IPS-NIHi11 (cell line): ENCODE measurements at regions not wholly inside any gene's neighbourhood (a gene's known extent, or its start where the extent isn't known, plus 50 kb on each side); places are given as distances from the start of the nearest gene placed in this dataset.
A peak's percentile ranks its signal among the peaks of the same experiment; 100 is the strongest.

Source experiments
- DNase-seq: peaks from one replicate; pipeline ENCODE4 v3.0.0; 2012; ENCODE audit warnings: mixed read lengths, low spot score

- no peak for DNase-seq
Observed at GRCh38 chr2:204109681-204110080, 173.1 kb downstream of the ICOS start.

- DNase-seq, result no peak
Observed at GRCh38 chr2:204110338-204110741, 173.8 kb downstream of the ICOS start.

- no peak for DNase-seq
Observed at GRCh38 chr2:204110751-204111516, 174.4 kb downstream of the ICOS start.

- no peak for DNase-seq
Observed at GRCh38 chr2:204112084-204112770, 175.7 kb downstream of the ICOS start.

GRCh38 chr2:204114295-204115136 lies 178.0 kb downstream of the ICOS start:
- no peak for DNase-seq

- DNase-seq, result no peak
Observed at GRCh38 chr2:204115137-204116056, 178.8 kb downstream of the ICOS start.

- DNase-seq, result no peak
Observed at GRCh38 chr2:204116159-204116792, 179.7 kb downstream of the ICOS start.

- no peak for DNase-seq
Observed at GRCh38 chr2:204122425-204122824, 185.9 kb downstream of the ICOS start.

GRCh38 chr2:204124140-204124750 lies 187.7 kb downstream of the ICOS start:
- no peak for DNase-seq

- no peak for DNase-seq
Observed at GRCh38 chr2:204126705-204127104, 190.1 kb downstream of the ICOS start.

GRCh38 chr2:204127238-204127637 lies 190.7 kb downstream of the ICOS start:
- peak; percentile 30 for DNase-seq

- no peak for DNase-seq
Observed at GRCh38 chr2:204129591-204130294, 193.2 kb downstream of the ICOS start.

GRCh38 chr2:204131621-204132020 lies 195.1 kb downstream of the ICOS start:
- no peak for DNase-seq

- DNase-seq, result no peak
Observed at GRCh38 chr2:204133476-204133875, 196.9 kb downstream of the ICOS start.

GRCh38 chr2:204134421-204134820 lies 197.9 kb downstream of the ICOS start:
- no peak for DNase-seq

GRCh38 chr2:204135752-204136151 lies 199.2 kb downstream of the ICOS start:
- DNase-seq, result no peak

- DNase-seq, result no peak
Observed at GRCh38 chr2:204138206-204138605, 201.6 kb downstream of the ICOS start.

GRCh38 chr2:204140246-204140645 lies 203.7 kb downstream of the ICOS start:
- no peak for DNase-seq

GRCh38 chr2:204143216-204144014 lies 206.9 kb downstream of the ICOS start:
- no peak for DNase-seq
